ENCODE measurements at regions not wholly inside any gene's neighbourhood (a gene's known extent, or its start where the extent isn't known, plus 50 kb on each side); places are given as distances from the start of the nearest gene placed in this dataset.

DNA sequence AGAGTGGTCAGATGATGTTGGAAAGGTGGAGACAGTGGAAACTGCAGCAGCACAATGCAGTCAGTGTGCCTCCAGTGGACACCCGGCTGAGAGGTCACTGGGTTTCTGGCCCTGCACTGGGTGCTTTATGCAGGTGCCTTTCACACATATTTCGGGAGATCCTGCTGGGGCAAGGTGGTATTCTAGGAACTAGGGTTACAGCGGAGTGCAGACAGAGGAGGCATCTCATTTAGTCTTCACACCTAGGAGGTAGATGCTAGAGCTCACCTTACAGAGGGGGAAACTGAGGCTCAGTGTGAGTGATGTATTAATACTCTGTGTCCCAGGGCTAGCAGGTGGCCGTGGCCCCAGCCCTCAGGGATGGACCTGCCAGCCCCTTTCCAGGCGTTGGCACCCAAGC lies 103.9 kb upstream of the KCTD7 start:
- TF ChIP-seq, protein P1, sequence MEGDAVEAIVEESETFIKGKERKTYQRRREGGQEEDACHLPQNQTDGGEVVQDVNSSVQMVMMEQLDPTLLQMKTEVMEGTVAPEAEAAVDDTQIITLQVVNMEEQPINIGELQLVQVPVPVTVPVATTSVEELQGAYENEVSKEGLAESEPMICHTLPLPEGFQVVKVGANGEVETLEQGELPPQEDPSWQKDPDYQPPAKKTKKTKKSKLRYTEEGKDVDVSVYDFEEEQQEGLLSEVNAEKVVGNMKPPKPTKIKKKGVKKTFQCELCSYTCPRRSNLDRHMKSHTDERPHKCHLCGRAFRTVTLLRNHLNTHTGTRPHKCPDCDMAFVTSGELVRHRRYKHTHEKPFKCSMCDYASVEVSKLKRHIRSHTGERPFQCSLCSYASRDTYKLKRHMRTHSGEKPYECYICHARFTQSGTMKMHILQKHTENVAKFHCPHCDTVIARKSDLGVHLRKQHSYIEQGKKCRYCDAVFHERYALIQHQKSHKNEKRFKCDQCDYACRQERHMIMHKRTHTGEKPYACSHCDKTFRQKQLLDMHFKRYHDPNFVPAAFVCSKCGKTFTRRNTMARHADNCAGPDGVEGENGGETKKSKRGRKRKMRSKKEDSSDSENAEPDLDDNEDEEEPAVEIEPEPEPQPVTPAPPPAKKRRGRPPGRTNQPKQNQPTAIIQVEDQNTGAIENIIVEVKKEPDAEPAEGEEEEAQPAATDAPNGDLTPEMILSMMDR (IDR thresholded peaks at IDR 0.05), result no peak
- TF ChIP-seq POLR2A (IDR thresholded peaks at IDR 0.05), result no peak
